HG03139 (cell line): ENCODE measurements at regions not wholly inside any gene's neighbourhood (a gene's known extent, or its start where the extent isn't known, plus 50 kb on each side); places are given as distances from the start of the nearest gene placed in this dataset.

Experiments used
- ATAC-seq: cut with Tn5 transposase; IDR thresholded peaks from one replicate; pipeline ENCODE4 v1.9.1; 2021; ENCODE audit not compliant: unreplicated experiment

DNA sequence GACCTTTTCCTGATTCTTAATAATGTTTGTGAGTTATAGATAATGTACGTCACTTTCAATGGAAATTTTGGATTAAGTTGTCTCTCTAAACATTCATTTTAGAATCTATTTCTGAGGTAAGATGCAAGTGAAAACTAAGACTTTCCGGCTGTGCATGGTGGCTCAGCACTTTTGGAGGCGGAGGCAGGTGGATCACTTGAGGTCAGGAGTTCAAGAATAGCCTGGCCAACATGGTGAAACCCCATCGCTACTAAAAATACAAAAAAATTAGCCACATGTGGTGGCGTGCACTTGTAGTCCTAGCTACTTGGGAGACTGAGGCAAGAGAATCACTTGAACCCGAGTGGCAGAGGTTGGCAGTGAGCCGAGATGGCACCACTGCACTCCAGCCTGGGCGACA lies 524.6 kb upstream of the SLIT2 start:
- no peak for ATAC-seq

DNA sequence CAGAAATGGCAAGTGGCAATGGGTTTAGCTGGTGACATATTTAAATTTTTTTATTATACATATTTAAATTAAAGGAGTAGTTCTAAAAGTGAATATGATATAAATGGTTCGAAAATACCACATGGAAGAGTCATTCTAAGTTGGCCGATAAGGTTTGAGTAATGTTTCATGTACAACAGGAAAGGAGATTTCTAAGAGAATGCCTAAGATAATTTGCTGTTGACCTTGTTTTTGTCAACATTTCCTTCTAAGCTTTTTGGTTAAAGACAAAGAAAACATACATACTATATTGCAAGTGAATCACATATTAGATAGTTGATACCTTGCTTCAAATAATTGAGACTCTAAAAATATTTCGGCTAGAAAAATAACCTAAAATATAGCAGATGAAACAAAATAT lies 526.6 kb upstream of the SLIT2 start:
- ATAC-seq, result no peak

DNA sequence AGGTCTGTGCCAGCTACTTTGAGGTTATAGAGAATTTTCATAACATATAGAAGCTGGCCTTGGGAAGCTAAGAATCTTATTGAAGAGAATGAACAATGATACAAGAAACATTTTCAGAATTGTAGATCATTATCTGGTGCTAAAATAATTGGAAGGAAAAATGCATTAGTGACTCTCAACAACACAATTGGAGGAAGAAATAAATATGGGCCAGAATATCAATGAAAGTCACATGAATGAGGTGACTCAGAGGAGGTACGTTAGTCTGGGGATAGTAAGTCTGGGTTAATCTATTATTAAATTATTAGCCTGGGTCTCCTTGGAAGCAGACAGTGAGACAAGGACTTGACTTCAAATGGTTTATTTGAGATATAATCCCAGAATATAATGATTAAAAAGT lies 529.3 kb upstream of the SLIT2 start:
- ATAC-seq, result no peak

DNA sequence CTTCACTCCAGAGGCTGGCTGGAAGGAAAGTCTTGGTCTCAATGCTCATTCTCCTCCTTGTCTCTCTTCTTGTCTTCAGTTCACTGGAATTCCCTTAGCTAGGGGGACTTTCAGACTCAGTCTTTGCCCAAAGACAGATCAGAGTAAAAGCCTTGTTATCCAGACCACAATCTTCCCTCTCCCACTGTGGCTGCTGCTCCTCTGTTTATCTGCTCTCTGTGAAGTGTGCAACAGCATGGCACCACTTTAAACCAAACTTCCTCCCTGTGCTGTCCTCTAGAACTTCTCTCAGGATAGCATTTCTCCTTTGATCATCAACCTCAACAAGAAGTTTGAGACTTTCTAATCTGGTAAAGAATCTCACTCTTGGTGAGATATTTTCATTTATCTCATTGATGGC lies 530.1 kb upstream of the SLIT2 start:
- no peak for ATAC-seq

DNA sequence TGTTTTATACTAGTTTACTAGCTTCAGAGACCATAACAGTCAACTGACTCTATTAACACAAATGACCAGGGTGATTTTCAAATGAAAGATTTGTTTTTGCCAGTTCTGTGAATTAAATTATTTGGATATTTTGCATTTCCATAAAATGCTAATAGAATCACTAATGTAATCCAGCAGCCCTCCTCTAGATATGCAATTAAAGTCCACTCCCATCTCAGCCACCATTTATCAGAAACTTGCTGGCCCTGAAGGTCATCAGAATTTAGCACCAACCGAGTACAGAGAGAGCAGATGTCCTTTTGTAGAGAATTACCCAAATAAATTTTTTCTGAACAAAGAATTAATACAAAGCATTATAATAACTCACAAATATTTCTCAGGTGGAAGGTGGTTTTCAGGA lies 531.1 kb upstream of the SLIT2 start:
- ATAC-seq, result no peak

DNA sequence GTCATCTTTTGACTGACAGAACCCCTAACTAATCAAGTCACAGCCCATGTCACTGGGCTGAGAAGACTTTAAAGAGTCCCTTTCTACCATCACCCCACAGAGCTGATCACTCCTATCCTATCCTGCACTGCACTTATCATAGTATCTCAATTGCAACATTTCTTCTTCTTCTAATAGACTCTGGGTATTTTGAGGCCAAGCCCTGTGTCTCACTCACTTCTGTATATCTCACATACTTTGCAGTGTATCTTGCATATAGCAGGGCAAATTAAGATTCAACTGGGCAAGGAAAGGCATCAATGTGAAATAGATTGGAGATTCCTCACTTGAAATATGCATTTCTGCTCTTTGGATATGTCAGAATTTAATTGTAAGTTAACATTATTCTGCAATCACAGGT lies 531.5 kb upstream of the SLIT2 start:
- no peak for ATAC-seq

DNA sequence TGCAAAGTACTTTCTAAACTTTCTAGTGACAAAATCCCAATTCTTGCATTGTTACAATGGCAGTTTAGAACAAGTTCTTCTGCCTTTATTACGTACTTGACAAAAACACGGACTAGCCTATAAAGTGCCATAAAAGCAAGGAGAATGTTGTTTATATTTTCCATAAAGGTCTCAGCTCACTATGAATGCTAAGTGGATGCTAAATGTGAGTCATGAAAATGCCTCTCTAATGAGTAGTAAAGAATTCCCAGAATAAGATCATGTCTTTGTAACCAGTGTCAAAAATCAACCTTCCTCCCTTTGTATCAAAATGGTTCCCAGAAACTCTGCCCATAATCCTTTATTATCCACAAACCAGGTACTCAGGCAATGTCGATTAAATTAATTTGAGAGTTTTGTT lies 539.8 kb upstream of the SLIT2 start:
- ATAC-seq, result no peak

DNA sequence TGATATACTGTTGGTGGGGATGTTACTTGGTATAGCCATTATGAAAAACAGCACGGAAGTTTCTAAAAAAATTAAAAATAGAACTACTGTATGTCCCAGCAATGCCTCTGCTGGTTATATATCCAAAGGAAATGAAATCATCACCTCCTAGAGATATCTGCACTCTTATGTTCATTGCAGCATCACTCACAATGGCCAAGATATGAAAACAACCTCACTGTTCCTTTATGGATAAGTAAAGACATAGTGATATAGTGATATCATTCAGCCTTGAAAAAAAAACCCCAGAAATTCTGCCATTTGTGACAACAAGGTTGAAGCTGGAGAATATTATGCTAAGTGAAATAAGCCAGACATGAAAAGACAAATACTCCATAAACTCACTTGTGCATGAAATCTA lies 543.8 kb upstream of the SLIT2 start:
- ATAC-seq, result no peak

DNA sequence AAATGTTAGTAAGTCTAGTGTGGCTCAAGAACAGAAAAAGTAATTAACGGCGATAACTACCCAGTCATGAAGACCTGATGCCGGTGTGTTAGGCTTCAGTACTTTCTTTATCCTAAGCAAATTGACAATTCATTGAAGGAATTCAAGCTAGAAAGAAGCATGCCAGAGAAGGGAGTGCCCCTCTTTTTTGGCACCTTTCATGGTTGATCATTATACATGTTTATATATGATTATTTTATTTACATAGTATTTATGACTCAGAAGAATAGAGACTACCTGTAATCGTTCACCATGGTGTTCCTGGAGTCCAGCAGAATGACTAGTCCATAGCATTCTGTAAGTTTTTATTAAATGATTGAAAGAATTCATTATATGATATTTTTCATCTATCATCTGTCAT lies 548.3 kb upstream of the SLIT2 start:
- ATAC-seq, result no peak

DNA sequence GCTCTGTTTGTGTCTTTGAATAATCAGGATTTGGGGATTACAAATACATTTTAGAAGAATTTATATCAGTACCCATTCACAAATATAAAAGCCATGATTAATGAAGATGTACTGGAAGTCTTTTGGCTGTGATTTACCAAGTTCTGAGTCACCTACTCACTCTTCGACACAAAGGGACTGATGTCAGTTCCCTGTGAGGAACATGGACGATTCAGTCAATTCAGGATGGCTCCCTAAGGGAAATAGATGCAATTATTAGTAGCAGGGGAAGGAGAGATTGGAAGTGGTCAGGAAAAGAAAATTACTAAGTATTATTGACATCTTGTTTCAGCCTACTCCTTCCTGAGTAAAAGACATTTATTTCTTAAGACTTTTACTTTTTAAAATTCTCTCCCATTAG lies 550.7 kb upstream of the SLIT2 start:
- no peak for ATAC-seq

DNA sequence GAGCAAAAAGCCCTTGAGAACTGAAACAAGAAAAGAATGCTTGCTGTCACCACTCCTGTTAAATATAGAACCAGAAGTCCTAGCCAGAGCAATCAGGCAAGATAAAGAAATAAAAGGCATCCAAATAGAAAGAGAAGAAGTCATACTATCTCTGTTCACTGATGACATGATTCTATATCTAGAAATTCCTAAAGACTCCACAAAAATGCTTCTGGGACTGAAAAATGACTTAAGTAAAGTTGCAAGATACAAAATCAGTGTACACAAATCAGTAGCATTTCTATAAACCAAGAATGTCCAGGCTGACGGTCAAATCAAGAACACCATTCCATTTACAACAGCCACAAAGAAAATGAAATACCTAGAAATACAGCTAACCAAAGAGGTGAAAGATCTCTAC lies 552.7 kb upstream of the SLIT2 start:
- no peak for ATAC-seq

DNA sequence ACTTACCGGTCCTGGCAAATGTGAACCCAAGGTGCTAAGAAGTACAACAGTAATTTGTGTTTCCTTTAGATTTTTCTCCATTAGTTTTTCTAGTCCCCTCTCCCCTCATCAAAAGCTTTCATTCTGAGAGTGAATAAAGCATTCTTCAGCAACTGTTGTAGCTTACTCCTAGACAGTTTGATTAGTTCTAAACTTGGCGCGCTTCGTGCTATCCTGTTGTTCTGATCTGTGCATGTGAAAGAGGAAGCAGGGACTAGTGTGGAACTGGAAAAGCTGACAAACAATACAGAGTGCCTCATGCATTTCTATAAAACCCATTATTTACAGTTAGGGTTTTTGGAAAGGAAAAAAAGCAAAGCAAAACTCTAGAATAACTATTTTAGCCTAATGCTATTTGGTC lies 556.9 kb upstream of the SLIT2 start:
- ATAC-seq, result no peak

DNA sequence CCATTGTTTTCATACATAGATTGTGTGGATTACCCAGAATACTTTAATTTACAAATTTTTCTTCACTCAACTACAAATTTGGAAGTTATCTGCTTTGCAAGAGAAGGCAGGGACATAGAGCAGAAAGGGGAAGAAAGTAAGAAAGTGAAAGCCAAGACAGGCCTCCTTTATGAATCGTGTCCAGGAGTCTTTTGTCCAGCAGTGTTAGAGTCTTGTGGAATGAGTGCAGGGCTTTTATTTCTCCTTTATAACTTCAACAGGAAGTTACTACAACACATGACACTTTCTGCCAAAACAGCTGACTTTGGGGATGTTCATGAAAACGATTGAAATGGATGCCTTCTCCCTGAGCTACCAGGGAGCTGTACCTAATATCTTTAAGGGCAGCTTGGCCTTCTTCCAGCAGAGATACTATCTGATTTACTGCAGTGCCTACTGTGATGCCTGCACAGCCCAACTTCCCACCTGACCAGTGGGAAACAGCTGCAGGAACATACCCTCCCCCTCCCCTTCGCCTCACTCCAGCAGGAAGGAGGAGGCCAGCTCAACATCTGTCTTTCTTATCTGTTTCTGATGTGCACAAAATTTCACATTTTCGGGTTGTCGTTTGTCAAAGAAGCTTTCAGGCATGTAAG lies 557.7 kb upstream of the SLIT2 start:
- no peak for ATAC-seq

DNA sequence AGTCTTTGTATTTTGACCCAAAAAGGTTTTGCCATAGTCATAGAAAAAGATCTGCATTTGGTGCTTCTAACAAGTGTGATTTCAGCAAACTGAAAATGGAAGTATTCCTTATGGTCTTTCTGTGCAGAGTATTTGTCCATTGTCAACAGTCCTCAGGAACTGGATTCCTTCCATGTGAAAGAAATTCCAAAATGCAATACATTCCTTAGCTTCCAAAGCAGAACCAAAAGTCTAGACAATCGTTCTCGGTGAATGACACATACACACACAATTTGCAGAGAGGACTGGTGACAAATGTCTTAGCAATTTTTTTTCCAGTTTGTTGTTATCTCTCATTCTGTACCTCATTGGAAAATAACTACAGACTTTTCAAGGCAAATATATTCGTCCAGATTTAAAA lies 562.2 kb upstream of the SLIT2 start:
- ATAC-seq, result no peak

DNA sequence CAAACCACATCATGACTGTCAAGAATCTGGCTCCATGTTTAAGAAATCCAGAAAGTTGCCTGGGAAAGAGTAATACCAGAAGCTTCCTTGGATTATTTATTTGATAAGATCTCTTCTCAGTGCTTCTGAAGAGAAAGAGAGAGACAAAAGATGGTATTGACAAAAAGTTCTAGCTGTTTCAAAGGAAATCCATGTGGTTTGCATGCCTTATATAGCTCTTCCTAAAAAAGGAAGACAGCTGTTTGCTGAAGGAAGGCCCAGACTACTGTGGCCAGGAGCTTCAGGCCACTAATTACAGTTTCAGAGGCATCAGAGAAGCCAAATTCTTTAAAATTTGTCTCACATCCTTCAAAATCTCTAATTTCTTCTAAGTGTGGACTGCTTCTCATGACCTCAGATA lies 565.2 kb upstream of the SLIT2 start:
- ATAC-seq, result no peak

DNA sequence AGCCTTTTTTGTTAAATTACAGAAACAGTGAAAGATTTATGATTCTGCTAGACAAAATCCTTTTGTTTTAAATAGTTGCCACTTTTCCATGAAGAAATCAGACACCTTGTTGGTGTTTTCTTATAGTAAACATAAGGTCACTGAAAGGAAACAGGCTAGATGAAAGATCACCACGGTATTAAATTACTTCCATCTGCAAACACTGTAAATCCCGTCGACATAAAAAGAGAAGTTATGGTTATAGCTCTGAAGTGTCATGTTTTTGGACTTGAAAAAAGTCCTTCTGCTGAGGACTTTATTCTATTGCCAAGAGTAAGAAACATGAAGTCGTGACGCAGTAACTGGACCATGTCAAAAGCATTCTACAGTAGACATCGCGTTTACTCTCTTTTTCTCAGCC lies 567.6 kb upstream of the SLIT2 start:
- ATAC-seq, result no peak

DNA sequence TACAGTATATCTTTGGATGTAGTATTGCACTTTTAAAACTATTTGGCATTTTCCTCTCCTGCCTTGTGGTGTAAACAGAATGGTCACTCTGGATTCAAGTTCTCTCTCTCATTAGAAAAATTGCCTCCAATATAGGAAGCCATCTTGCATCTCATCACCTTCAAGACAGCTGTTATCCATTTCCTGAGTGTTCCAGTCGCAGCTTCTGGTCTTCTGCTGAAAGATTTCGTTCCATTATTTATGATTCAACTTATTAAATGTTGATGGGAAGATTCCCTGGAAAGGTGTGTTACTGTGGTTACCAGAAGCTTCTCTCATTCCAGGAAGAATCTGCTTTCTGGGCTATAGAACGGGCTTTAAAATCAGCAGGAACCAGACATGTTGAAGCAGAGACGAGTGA lies 568.3 kb upstream of the SLIT2 start:
- ATAC-seq, result no peak

DNA sequence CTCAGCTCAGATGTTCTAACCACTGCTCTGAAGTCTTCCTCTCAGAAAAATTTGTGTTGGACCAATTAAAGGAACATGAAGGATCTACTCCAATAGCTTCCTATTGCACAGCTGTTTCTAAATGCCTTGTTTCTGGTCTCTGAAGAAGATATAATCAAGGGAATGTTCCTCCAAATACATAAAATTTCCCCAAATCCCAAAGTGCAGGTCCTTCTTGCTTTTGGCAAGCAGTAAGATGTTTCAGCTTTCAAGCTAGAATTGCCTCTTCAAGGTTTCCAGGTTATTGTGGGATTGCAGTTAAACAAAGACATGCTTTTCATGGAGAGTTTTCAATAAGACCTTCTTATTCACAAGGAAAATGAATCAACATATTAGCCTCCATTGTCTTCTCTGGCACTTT lies 574.5 kb upstream of the SLIT2 start:
- no peak for ATAC-seq

DNA sequence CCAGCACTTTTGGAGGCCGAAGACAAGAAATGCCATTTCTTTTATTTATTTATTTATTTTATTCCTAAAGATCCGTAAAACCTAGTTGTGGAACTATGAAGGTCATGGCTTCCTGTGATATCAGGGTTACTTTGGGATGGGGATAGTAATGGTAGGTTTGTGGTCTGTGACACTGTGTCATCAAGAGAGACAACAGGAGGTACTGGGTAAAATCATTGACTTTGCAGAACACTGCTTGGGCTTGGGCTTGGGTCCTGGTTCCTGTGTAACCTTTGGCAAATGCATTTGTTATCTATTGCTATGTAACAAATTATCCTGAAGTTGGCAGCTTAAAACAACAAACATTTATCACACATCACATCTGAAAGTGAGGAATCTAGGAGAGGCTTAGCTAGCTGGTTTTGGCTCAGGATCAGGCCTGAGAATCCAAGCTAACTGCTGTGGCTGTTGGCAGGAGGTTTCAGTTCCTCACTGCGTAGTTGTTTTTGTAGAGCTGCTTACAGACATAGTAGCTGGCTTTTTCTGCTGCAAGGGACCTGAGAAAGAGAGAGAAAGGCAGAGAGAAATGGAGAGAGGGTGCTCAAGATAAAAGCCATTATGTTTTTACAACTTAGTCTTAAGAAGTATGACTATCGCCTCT lies 576.4 kb upstream of the SLIT2 start:
- no peak for ATAC-seq

DNA sequence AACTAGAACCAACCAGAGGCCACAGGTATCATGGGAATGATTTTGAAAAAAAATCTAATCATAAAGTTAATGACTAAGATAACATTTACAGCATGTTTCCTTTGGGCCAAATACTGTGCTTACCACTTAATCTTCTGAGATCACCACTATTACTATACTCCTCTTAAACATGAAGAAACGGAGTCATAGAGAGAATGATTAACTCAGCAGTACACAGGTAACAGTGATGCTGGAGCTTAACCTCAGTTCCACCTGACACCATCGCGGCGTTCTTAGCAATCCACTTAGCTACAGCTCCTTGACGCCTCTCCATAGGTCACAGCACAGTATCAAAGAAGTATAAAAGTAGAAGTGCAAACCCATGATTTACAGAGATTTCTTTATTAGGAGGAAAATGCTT lies 592.6 kb upstream of the SLIT2 start:
- ATAC-seq, result no peak

DNA sequence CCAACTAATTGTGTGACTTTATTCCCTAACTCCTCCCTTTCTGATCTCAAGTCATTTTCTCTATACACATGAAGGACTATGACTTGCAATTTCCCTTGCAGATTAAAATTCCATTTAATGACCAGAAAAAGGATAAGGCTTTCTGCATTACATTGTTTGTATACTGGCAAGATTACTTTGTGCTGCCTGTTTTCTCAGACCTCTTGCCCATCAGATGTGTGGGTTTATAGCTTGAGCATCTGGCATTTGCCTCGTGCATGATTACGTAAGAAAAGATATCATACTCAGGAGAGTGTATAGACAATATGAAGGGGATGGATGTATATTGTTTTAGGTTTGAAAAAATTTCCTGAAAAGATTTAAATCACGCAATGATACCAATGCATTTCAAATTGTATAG lies 593.8 kb upstream of the SLIT2 start:
- ATAC-seq, result no peak

DNA sequence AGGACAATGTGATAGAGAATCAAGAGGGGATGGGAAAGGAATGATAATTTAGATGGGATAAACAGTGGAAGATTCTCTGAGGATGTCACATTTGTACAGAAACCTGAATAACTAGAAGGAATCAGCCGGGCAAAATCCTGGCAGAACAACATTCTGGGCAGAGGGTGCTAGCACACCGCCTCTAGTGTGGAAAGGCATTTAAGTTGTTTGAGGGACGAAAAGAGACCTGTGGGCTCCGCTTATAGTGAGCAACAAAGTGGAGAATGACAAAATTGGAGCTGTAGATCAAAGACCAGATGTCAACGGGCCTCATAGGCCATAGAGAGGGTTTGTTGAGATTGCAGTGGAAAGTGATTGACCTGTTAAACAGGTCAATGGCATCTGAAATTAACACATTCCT lies 596.0 kb upstream of the SLIT2 start:
- no peak for ATAC-seq
